AG04449 (cell line): ENCODE measurements at regions not wholly inside any gene's neighbourhood (a gene's known extent, or its start where the extent isn't known, plus 50 kb on each side); places are given as distances from the start of the nearest gene placed in this dataset.

ENCODE experiments used
- CTCF ChIA-PET: fragments of 350-600 bp; formaldehyde crosslinking; extraction: SDS; loops from one replicate; lab custom pipeline; 2021; ENCODE audit warnings: antibody characterized with exemption; lab: Yijun Ruan, JAX
- POLR2A ChIA-PET: fragments of 400-600, 350-600 bp; formaldehyde crosslinking; extraction: SDS; loops from one replicate; lab custom pipeline; 2020; ENCODE audit warnings: antibody characterized with exemption, inconsistent platforms; lab: Yijun Ruan, JAX
- DNase-seq: peaks from one replicate; pipeline ENCODE4 v3.0.0-alpha.2; 2010; ENCODE audit warnings: low read depth, low spot score
- H3K4me3 ChIP-seq: 2 replicates; pipeline ENCODE4 v1.5.1; 2011; ENCODE audit warnings: low read depth, mild to moderate bottlenecking, control low read depth, low read length
- CTCF ChIP-seq: IDR thresholded peaks from one replicate; pipeline ENCODE4 v1.5.1; 2011; ENCODE audit warnings: mild to moderate bottlenecking, moderate library complexity, low read length, control low read depth, inconsistent platforms; ENCODE audit not compliant: insufficient read depth; ENCODE audit errors: missing control alignments

- DNase-seq, result no peak
- ChIA-PET CTCF (interaction anchor here (0.8 to 1.1 kb wide), 3 partner anchors 13 to 62 kb away, joined by 3 to 4 read pairs (median 3); no protein-coding TSS in a partner anchor), POLR2A (interaction anchor here (0.7 to 1.2 kb wide), 4 partner anchors 14 to 59 kb away, joined by 3 to 11 read pairs (median 4); partner anchors contain the start of gene RTN4)
- no peak for TF ChIP-seq CTCF
- no peak overlapping the region for H3K4me3 ChIP-seq
These were observed 55.9 kb upstream of the RTN4 start for GRCh38 chr2:55106148-55106547.

GRCh38 chr2:55105456-55105855, 55.2 kb upstream of the RTN4 start:
- no peak for TF ChIP-seq CTCF
- no peak for DNase-seq
- no peak overlapping the region for H3K4me3 ChIP-seq
- CTCF ChIA-PET, result interaction anchor here (0.7 to 0.9 kb wide), 3 partner anchors 14 to 70 kb away, joined by 3 read pairs; no protein-coding TSS in a partner anchor
- POLR2A ChIA-PET, result interaction anchor here (0.6 to 1.2 kb wide), 5 partner anchors 15 to 57 kb away, joined by 3 to 11 read pairs (median 3); partner anchors contain the start of gene RTN4

- CTCF ChIA-PET, result interaction anchor here (0.9 to 1.2 kb wide), 2 partner anchors 10 to 65 kb away, joined by 3 read pairs; no protein-coding TSS in a partner anchor
- H3K4me3 ChIP-seq, result no peak overlapping the region
- no peak for TF ChIP-seq CTCF
- POLR2A ChIA-PET, result interaction anchor here (0.6 to 1.8 kb wide), 3 partner anchors 49 to 60 kb away, joined by 3 to 5 read pairs (median 3); partner anchors contain the start of gene RTN4
- DNase-seq, result no peak
These were observed 52.8 kb upstream of the RTN4 start for GRCh38 chr2:55103046-55103445.

- DNase-seq, result no peak
- H3K4me3 ChIP-seq, result no peak overlapping the region
- TF ChIP-seq CTCF, result no peak
- CTCF ChIA-PET, result interaction anchor here (0.6 to 1.9 kb wide), 2 partner anchors 54 to 58 kb away, joined by 3 to 12 read pairs; no protein-coding TSS in a partner anchor
- POLR2A ChIA-PET, result interaction anchor here (0.5 to 1.8 kb wide), 7 partner anchors 9 to 66 kb away, joined by 3 to 6 read pairs (median 3); partner anchors contain the start of gene RTN4
These were observed 52.0 kb upstream of the RTN4 start for GRCh38 chr2:55102056-55102812.

GRCh38 chr2:55101466-55101865, 51.2 kb upstream of the RTN4 start:
- no peak overlapping the region for H3K4me3 ChIP-seq
- ChIA-PET CTCF (interaction anchor here (0.6 to 2.6 kb wide), 4 partner anchors 53 to 87 kb away, joined by 3 to 12 read pairs (median 6); no protein-coding TSS in a partner anchor), POLR2A (interaction anchor here (0.5 to 1.6 kb wide), 6 partner anchors 10 to 67 kb away, joined by 3 to 6 read pairs (median 4); no protein-coding TSS in a partner anchor)
- TF ChIP-seq CTCF, result no peak
- no peak for DNase-seq
